ENCODE measurements at regions not wholly inside any gene's neighbourhood (a gene's known extent, or its start where the extent isn't known, plus 50 kb on each side); places are given as distances from the start of the nearest gene placed in this dataset.

GRCh38 chr18:37958499-37958898 is 392.9 kb upstream of the CELF4 start:
- DNase-seq (ENCODE audit: low spot score) = no peak

GRCh38 chr18:37956902-37957301 is 391.3 kb upstream of the CELF4 start:
- no peak for DNase-seq (ENCODE audit: low spot score)

- DNase-seq (ENCODE audit: low spot score) = no peak
These were observed 390.4 kb upstream of the CELF4 start for GRCh38 chr18:37956020-37956419.

GRCh38 chr18:37955201-37955600 is 389.6 kb upstream of the CELF4 start:
- DNase-seq (ENCODE audit: low spot score) = no peak

GRCh38 chr18:37953876-37954275 is 388.3 kb upstream of the CELF4 start:
- no peak for DNase-seq (ENCODE audit: low spot score)

- no peak for DNase-seq (ENCODE audit: low spot score)
These were observed 382.9 kb upstream of the CELF4 start for GRCh38 chr18:37948471-37948870.

- no peak for DNase-seq (ENCODE audit: low spot score)
These were observed 380.7 kb upstream of the CELF4 start for GRCh38 chr18:37946324-37946723.

- DNase-seq (ENCODE audit: low spot score) = no peak
These were observed 379.2 kb upstream of the CELF4 start for GRCh38 chr18:37944700-37945270.

- no peak for DNase-seq (ENCODE audit: low spot score)
These were observed 371.7 kb upstream of the CELF4 start for GRCh38 chr18:37937287-37937686.

- DNase-seq (ENCODE audit: low spot score) = no peak
These were observed 369.5 kb upstream of the CELF4 start for GRCh38 chr18:37935086-37935485.

- no peak for DNase-seq (ENCODE audit: low spot score)
These were observed 365.0 kb upstream of the CELF4 start for GRCh38 chr18:37930640-37931039.

- no peak for DNase-seq (ENCODE audit: low spot score)
These were observed 356.6 kb upstream of the CELF4 start for GRCh38 chr18:37922162-37922561.

GRCh38 chr18:37920865-37921264 is 355.3 kb upstream of the CELF4 start:
- no peak for DNase-seq (ENCODE audit: low spot score)

GRCh38 chr18:37913051-37913450 is 347.5 kb upstream of the CELF4 start:
- DNase-seq (ENCODE audit: low spot score) = no peak

- DNase-seq (ENCODE audit: low spot score) = no peak
These were observed 336.7 kb upstream of the CELF4 start for GRCh38 chr18:37902344-37902743.

GRCh38 chr18:37900326-37900725 is 334.7 kb upstream of the CELF4 start:
- no peak for DNase-seq (ENCODE audit: low spot score)

- DNase-seq (ENCODE audit: low spot score) = no peak
These were observed 324.4 kb upstream of the CELF4 start for GRCh38 chr18:37889963-37890362.

GRCh38 chr18:37874721-37875120 is 309.1 kb upstream of the CELF4 start:
- no peak for DNase-seq (ENCODE audit: low spot score)

GRCh38 chr18:37873416-37873815 is 307.8 kb upstream of the CELF4 start:
- no peak for DNase-seq (ENCODE audit: low spot score)

- no peak for DNase-seq (ENCODE audit: low spot score)
These were observed 307.0 kb upstream of the CELF4 start for GRCh38 chr18:37872562-37872961.

GRCh38 chr18:37871561-37871960 is 306.0 kb upstream of the CELF4 start:
- no peak for DNase-seq (ENCODE audit: low spot score)

GRCh38 chr18:37869051-37869450 is 303.5 kb upstream of the CELF4 start:
- DNase-seq (ENCODE audit: low spot score) = no peak

- no peak for DNase-seq (ENCODE audit: low spot score)
These were observed 298.5 kb upstream of the CELF4 start for GRCh38 chr18:37864122-37864521.

- DNase-seq (ENCODE audit: low spot score) = no peak
These were observed 296.4 kb upstream of the CELF4 start for GRCh38 chr18:37861981-37862380.

GRCh38 chr18:37854396-37854795 is 288.8 kb upstream of the CELF4 start:
- no peak for DNase-seq (ENCODE audit: low spot score)

Measured in H4 (cell line).